Gastroesophageal sphincter (tissue), 3 donors: ENCODE measurements at regions not wholly inside any gene's neighbourhood (a gene's known extent, or its start where the extent isn't known, plus 50 kb on each side); places are given as distances from the start of the nearest gene placed in this dataset.

ENCODE experiments used
- CTCF ChIP-seq, 4 experiments: fragments of 200-600 bp in 2 of 4; fragments of 450-650 bp in 2 of 4; sonication (generic) in 1 of 4; IDR thresholded peaks; one replicate each; pipeline ENCODE4 v1.5.1; 2017 to 2019; ENCODE audit warnings: antibody characterized with exemption in 4 of 4, mild to moderate bottlenecking in 2 of 4, moderate library complexity in 2 of 4
- POLR2A ChIP-seq, 2 donors: fragments of 450-650 bp; IDR thresholded peaks; one replicate each; pipeline ENCODE4 v1.6.1; 2017; ENCODE audit warnings: antibody characterized with exemption in 2 of 2, mild to moderate bottlenecking in 2 of 2, moderate library complexity in 1 of 2
- POLR2AphosphoS5 ChIP-seq: sonication (generic); formaldehyde crosslinking; IDR thresholded peaks from one replicate; pipeline ENCODE4 v1.6.1; 2017; ENCODE audit warnings: antibody characterized with exemption

DNA sequence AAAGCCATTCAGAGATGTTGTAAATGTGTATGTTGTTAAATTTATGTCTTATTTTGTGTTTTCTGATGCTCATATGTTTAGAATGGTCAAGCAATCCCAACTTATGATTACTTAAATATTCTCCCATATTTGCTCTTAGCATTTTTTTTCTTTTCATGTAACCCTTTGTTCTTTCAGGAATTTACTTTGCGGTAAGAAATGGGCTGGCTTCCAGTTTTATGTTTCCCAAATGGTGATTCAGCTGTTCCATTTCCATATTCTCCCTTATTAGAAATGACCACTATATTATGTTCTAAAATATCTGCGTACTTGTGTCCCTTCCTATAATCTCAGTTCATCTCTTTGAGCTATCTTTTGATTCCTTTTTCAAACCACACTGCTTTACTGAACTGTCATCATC is 113.7 kb downstream of the CDH26 start:
- TF ChIP-seq CTCF (IDR thresholded peaks at IDR 0.05) = no peak
- TF ChIP-seq POLR2AphosphoS5 = no peak
- TF ChIP-seq POLR2A (IDR thresholded peaks at IDR 0.05) = no peak
